ENCODE measurements at regions not wholly inside any gene's neighbourhood (a gene's known extent, or its start where the extent isn't known, plus 50 kb on each side); places are given as distances from the start of the nearest gene placed in this dataset.

GRCh38 chr10:2279711-2280110 lies 542.4 kb upstream of the ADARB2 start:
- Mint-ChIP-seq H3K4me1 (ENCODE audit: unreplicated experiment) (peaks cover 3% of the 10 kb centered on the region), H3K27me3 (ENCODE audit: unreplicated experiment) (peaks cover 5% of the 10 kb centered on the region), H3K27ac (ENCODE audit: unreplicated experiment) (no peak overlapping the region), H3K36me3 (ENCODE audit: unreplicated experiment) (no peaks in the 10 kb centered on the region), H3K9me3 (ENCODE audit: unreplicated experiment) (no peaks in the 10 kb centered on the region), H3K4me3 (ENCODE audit: unreplicated experiment) (no peak overlapping the region)
- no peak for DNase-seq (ENCODE audit: extremely low spot score, unreplicated experiment)
- no peak for TF ChIP-seq CTCF (IDR thresholded peaks at IDR 0.05)

GRCh38 chr10:2278363-2278762 lies 541.0 kb upstream of the ADARB2 start:
- H3K4me3 Mint-ChIP-seq (ENCODE audit: unreplicated experiment): no peak overlapping the region
- TF ChIP-seq CTCF (IDR thresholded peaks at IDR 0.05): no peak

GRCh38 chr10:2263561-2263960 lies 526.2 kb upstream of the ADARB2 start:
- Mint-ChIP-seq H3K36me3 (ENCODE audit: unreplicated experiment) (peaks cover 3% of the 10 kb centered on the region), H3K4me1 (ENCODE audit: unreplicated experiment) (peaks cover 3% of the 10 kb centered on the region), H3K4me3 (ENCODE audit: unreplicated experiment) (no peak overlapping the region), H3K9me3 (ENCODE audit: unreplicated experiment) (peaks cover 11% of the 10 kb centered on the region), H3K27ac (ENCODE audit: unreplicated experiment) (no peak overlapping the region), H3K27me3 (ENCODE audit: unreplicated experiment) (peaks cover 27% of the 10 kb centered on the region)
- no peak for TF ChIP-seq CTCF (IDR thresholded peaks at IDR 0.05)
- DNase-seq (ENCODE audit: extremely low spot score, unreplicated experiment): no peak

More at GRCh38 chr10:2278363-2278762, 541.0 kb upstream of the ADARB2 start:
- peaks cover 5% of the 10 kb centered on the region for H3K27me3 Mint-ChIP-seq (ENCODE audit: unreplicated experiment)
- H3K9me3 Mint-ChIP-seq (ENCODE audit: unreplicated experiment): peaks cover 9% of the 10 kb centered on the region
- no peak for DNase-seq (ENCODE audit: extremely low spot score, unreplicated experiment)
- peaks cover under 1% of the 10 kb centered on the region for H3K4me1 Mint-ChIP-seq (ENCODE audit: unreplicated experiment)
- no peaks in the 10 kb centered on the region for H3K36me3 Mint-ChIP-seq (ENCODE audit: unreplicated experiment)
- H3K27ac Mint-ChIP-seq (ENCODE audit: unreplicated experiment): no peak overlapping the region

GRCh38 chr10:2262878-2263277 lies 525.6 kb upstream of the ADARB2 start:
- no peak for TF ChIP-seq CTCF (IDR thresholded peaks at IDR 0.05)
- no peak for DNase-seq (ENCODE audit: extremely low spot score, unreplicated experiment)
- Mint-ChIP-seq H3K27ac (ENCODE audit: unreplicated experiment) (no peak overlapping the region), H3K9me3 (ENCODE audit: unreplicated experiment) (peaks cover 11% of the 10 kb centered on the region), H3K36me3 (ENCODE audit: unreplicated experiment) (peaks cover 3% of the 10 kb centered on the region), H3K27me3 (ENCODE audit: unreplicated experiment) (peaks cover 20% of the 10 kb centered on the region), H3K4me3 (ENCODE audit: unreplicated experiment) (no peak overlapping the region), H3K4me1 (ENCODE audit: unreplicated experiment) (peaks cover 3% of the 10 kb centered on the region)

DNA sequence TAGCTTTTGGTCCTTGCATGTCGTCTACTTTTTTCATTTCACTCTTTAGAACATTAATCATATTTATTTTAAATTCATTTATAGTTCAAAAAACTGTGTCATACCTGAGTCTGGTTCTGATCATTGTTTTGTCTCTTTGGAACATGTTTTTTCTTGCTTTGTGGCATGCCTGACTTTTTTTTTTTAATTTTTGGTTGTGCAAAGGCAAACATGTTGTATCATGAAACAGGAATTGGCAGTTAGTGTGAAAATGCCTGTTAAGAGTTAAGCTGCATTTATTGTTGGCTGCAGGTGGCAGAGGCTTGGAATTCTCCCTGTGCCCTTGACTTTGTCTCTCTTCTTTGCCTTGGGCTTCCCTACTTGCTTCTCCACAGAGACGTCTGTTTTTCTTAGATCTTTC lies 525.0 kb upstream of the ADARB2 start:
- H3K27ac Mint-ChIP-seq (ENCODE audit: unreplicated experiment): no peak overlapping the region
- peaks cover 16% of the 10 kb centered on the region for H3K27me3 Mint-ChIP-seq (ENCODE audit: unreplicated experiment)
- DNase-seq (ENCODE audit: extremely low spot score, unreplicated experiment): no peak
- peaks cover 13% of the 10 kb centered on the region for H3K9me3 Mint-ChIP-seq (ENCODE audit: unreplicated experiment)
- peaks cover 3% of the 10 kb centered on the region for H3K36me3 Mint-ChIP-seq (ENCODE audit: unreplicated experiment)
- no peak for TF ChIP-seq CTCF (IDR thresholded peaks at IDR 0.05)
- H3K4me1 Mint-ChIP-seq (ENCODE audit: unreplicated experiment): peaks cover 3% of the 10 kb centered on the region
- no peak overlapping the region for H3K4me3 Mint-ChIP-seq (ENCODE audit: unreplicated experiment)
